ENCODE measurements at regions not wholly inside any gene's neighbourhood (a gene's known extent, or its start where the extent isn't known, plus 50 kb on each side); places are given as distances from the start of the nearest gene placed in this dataset.

GRCh38 chr5:160506006-160507004, 84.7 kb downstream of the PTTG1 start:
- H3K9ac ChIP-seq (replicated peaks; ENCODE audit: extremely low read depth, insufficient read depth, low read length) = no peak overlapping the region
- DNase-seq (ENCODE audit: low read depth, low spot score) (no peak), FAIRE-seq (no peak)
- H4K20me1 ChIP-seq (replicated peaks; ENCODE audit: control insufficient read depth, extremely low read depth, insufficient read depth, low read length) = no peaks in the 10 kb centered on the region
- TF ChIP-seq POLR2A (IDR thresholded peaks at IDR 0.05; ENCODE audit: low read depth, low read length) = no peak
- POLR2A ChIA-PET = no interaction called here
- H2AFZ ChIP-seq (ENCODE audit: low read depth, low read length) = no peak overlapping the region
- no peaks in the 10 kb centered on the region for H3K4me1 ChIP-seq (ENCODE audit: control insufficient read depth, extremely low read depth, insufficient read depth, low read length)
- H3K4me3 ChIP-seq (replicated peaks in 1 of 3; ENCODE audit: insufficient read depth in 1 of 3, low read depth in 1 of 3, low read length in 3 of 3) = no peak overlapping the region
- intact Hi-C loops (cut with micrococcal nuclease) = loop anchor here (10.0 kb wide), 1 partner anchor 1038 kb away; the partner anchor contains the start of gene GABRB2
- CTCF ChIA-PET = interaction anchor here (0.6 to 5.7 kb wide), 3 partner anchors 46 to 87 kb away, joined by 3 to 117 read pairs (median 6); partner anchors contain the start of gene SLU7
- H3K27ac ChIP-seq (ENCODE audit: insufficient read depth, low read depth, low read length) = no peak overlapping the region
- H3K9me3 ChIP-seq (replicated peaks; ENCODE audit: control insufficient read depth, insufficient read depth, low read length) = no peaks in the 10 kb centered on the region
- H3K36me3 ChIP-seq (ENCODE audit: control insufficient read depth in 2 of 2, extremely low read depth in 1 of 2, insufficient read depth in 2 of 2, low read length in 2 of 2) = no peaks in the 10 kb centered on the region
- dilution Hi-C loops (cut with MboI; ENCODE audit: extremely low pct_ligation_motif_present, low sequenced_read_pairs) = no loop called here
- BruUV-seq (replicated peaks) = no TSS peak
- no peaks in the 10 kb centered on the region for H3K9me1 ChIP-seq (replicated peaks; ENCODE audit: control insufficient read depth, extremely low read depth, insufficient read depth, low read length)
- no peak overlapping the region for H3K4me2 ChIP-seq (ENCODE audit: insufficient read depth, low read length)
- H3K27me3 ChIP-seq (ENCODE audit: control insufficient read depth in 2 of 2, insufficient read depth in 2 of 2, low read length in 2 of 2) = peaks cover 0 to 2% of the 10 kb centered on the region in 2 experiments
- H3K79me2 ChIP-seq (ENCODE audit: control insufficient read depth, insufficient read depth, low read length) = no peaks in the 10 kb centered on the region

DNA sequence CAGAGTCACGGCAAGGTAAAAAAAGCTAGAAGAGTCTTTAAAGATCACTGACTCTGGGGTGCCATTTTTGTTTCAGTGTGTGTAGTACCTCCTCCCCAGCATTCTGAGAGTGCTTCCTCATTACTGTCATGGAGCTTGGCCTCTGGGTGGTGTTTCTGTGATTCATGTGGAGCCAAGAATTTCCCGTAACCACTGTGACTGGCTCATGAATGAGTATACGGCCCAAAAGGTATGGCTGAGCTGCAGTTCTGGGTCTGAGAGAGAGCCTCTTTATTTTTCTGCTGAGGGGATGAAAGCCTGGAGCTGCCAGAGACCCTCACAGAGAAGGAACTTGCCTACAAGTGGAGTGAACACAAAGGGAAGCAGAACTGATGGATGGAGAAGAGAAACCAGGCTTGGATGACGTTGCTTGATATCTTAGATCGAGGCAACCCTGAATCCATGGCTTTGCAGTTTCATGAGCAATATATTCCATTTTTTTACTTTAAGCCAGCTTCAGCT, 85.6 kb downstream of the PTTG1 start:
- BruUV-seq (replicated peaks) = no TSS peak
- Histone ChIP-seq H4K20me1 (replicated peaks; ENCODE audit: control insufficient read depth, extremely low read depth, insufficient read depth, low read length) (no peaks in the 10 kb centered on the region), H3K4me1 (ENCODE audit: control insufficient read depth, extremely low read depth, insufficient read depth, low read length) (no peaks in the 10 kb centered on the region), H3K9ac (replicated peaks; ENCODE audit: extremely low read depth, insufficient read depth, low read length) (no peak overlapping the region), H2AFZ (ENCODE audit: low read depth, low read length) (no peak overlapping the region), H3K27ac (ENCODE audit: insufficient read depth, low read depth, low read length) (no peak overlapping the region), H3K36me3 (ENCODE audit: control insufficient read depth in 2 of 2, extremely low read depth in 1 of 2, insufficient read depth in 2 of 2, low read length in 2 of 2) (no peaks in the 10 kb centered on the region), H3K27me3 (ENCODE audit: control insufficient read depth in 2 of 2, insufficient read depth in 2 of 2, low read length in 2 of 2) (peaks cover 0 to 2% of the 10 kb centered on the region in 2 experiments), H3K9me1 (replicated peaks; ENCODE audit: control insufficient read depth, extremely low read depth, insufficient read depth, low read length) (no peaks in the 10 kb centered on the region), H3K9me3 (replicated peaks; ENCODE audit: control insufficient read depth, insufficient read depth, low read length) (no peaks in the 10 kb centered on the region), H3K79me2 (ENCODE audit: control insufficient read depth, insufficient read depth, low read length) (no peaks in the 10 kb centered on the region), H3K4me3 (replicated peaks in 1 of 3; ENCODE audit: insufficient read depth in 1 of 3, low read depth in 1 of 3, low read length in 3 of 3) (no peak overlapping the region), H3K4me2 (ENCODE audit: insufficient read depth, low read length) (no peak overlapping the region)
- DNase-seq (ENCODE audit: low read depth, low spot score) (no peak), FAIRE-seq (no peak)
- ChIA-PET POLR2A (no interaction called here), CTCF (interaction anchor here (1.1 to 5.7 kb wide), 7 partner anchors 8 to 68 kb away, joined by 3 to 117 read pairs (median 5); no protein-coding TSS in a partner anchor)
- no peak for TF ChIP-seq EZH2 (IDR thresholded peaks at IDR 0.05; ENCODE audit: borderline replicate concordance, low read depth, low read length, severe bottlenecking)
- no peak for TF ChIP-seq FOS (IDR thresholded peaks at IDR 0.05; ENCODE audit: borderline replicate concordance, insufficient read depth, low read length)
- no peak for TF ChIP-seq GATA2 (IDR thresholded peaks at IDR 0.05; ENCODE audit: insufficient read depth, insufficient read length, low read depth, low read length)
- TF ChIP-seq, protein P1, sequence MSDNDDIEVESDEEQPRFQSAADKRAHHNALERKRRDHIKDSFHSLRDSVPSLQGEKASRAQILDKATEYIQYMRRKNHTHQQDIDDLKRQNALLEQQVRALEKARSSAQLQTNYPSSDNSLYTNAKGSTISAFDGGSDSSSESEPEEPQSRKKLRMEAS (IDR thresholded peaks at IDR 0.05; ENCODE audit: insufficient read depth, insufficient read length) = no peak
- no peak for TF ChIP-seq JUN (IDR thresholded peaks at IDR 0.05; ENCODE audit: borderline replicate concordance, insufficient read depth, insufficient read length, low read depth)
- dilution Hi-C loops (cut with MboI; ENCODE audit: extremely low pct_ligation_motif_present, low sequenced_read_pairs) (no loop called here), intact Hi-C loops (cut with micrococcal nuclease) (loop anchor here (10.0 kb wide), 1 partner anchor 1038 kb away; the partner anchor contains the start of gene GABRB2)
